GM21447 (cell line): ENCODE measurements at regions not wholly inside any gene's neighbourhood (a gene's known extent, or its start where the extent isn't known, plus 50 kb on each side); places are given as distances from the start of the nearest gene placed in this dataset.

Experiments used
- ATAC-seq: cut with Tn5 transposase; IDR thresholded peaks from one replicate; pipeline ENCODE4 v1.9.1; 2021; ENCODE audit not compliant: unreplicated experiment

DNA sequence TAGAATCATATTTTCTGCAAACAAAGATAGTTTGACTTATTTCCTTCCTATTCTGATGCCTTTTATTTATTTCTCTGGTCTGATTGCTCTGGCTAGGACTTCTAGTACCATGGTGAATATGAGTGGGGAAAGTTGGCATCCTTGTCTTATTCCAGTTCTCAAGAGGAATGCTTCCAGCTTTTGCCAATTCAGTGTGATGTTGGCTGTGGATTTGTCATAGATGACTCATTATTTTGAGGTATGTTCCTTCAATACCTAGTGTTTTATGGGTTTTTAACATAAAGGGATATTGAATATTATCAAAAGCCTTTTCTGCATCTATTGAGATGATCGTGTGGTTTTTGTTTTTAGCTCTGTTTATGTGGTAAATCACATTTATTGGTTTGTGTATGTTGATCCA lies 139.4 kb upstream of the CNTN1 start:
- no peak for ATAC-seq

DNA sequence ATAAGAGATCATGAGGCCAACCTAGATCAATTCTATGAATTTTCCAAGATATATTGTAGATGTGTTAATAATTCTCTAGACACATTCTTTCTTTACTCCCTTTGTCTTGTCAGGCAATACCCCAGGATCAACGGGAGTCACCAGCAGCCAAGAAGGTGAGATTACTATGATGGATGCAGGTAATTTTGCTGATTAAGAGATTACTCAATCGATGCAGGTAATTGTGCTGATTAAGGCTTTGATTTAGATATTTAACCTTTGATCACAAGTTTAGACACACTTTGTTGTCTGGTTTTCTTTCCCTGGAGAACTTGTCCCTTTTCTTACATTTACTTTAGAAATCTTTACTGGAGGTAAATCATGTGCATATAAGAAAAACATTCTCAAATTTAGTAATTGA lies 134.3 kb upstream of the CNTN1 start:
- ATAC-seq: no peak

DNA sequence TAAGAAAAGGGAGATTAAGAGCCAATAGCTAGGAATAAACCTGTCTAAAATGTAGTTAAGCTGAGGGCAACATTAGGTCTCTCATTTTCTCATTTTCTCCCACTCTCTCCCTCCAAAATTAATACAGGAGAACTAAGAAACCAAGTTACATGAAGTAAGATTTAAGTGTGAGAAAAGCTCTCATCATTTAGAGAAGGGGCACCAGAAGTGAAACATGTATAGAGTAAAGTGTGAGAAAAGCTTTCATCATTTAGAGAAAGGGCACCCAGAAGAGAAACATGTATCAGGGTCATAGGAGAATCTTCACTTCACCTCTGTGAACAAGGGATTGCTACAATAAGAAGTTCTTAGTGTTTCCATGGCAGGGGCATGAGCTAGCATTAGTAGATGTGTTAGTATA lies 132.4 kb upstream of the CNTN1 start:
- no peak for ATAC-seq

DNA sequence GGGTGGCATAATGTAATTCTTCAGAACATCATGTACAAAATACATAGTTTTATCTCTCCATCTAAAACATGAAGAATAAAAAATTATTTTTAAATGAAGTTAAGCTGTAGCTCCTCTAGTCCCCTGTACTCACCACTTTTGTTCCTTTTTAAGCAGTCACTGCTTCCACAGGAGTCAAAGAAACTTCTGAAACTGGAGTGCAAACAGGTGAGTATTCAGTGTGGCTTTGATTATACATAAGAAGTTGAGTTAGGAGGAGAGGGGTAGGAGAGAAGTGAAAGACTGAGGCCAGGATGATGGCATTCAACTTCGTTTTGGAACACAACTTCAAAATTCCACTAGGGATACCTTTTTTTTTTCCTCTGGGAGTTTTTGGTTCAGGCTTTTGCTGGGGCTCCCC lies 131.4 kb upstream of the CNTN1 start:
- peak; percentile 43 for ATAC-seq

DNA sequence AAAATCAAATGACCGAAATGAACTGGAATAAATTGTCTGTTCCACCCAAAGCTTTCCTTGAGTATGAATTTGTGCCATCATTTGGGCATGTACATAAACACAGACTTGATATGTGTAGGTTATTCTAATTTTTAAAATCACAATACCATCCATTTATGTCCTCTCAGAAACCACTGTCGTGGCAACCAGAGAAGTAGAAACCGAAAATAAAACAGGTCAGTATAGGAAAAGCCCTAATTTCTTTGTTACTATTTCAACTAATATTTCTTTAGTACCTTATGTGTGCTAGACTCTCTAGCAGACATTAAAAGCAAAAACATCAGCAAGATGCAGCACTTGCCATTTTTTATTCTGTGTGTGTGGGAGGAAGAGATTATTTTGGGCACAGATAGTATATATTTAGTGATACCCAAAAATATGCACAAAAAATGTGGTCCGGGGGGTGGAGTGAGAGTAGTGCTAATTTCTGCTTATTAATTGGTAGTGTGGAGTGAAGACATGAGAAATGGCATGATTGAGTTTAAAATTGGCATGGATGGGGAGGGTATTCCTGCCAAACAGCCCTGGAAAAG lies 130.8 kb upstream of the CNTN1 start:
- ATAC-seq: peak; percentile 57

DNA sequence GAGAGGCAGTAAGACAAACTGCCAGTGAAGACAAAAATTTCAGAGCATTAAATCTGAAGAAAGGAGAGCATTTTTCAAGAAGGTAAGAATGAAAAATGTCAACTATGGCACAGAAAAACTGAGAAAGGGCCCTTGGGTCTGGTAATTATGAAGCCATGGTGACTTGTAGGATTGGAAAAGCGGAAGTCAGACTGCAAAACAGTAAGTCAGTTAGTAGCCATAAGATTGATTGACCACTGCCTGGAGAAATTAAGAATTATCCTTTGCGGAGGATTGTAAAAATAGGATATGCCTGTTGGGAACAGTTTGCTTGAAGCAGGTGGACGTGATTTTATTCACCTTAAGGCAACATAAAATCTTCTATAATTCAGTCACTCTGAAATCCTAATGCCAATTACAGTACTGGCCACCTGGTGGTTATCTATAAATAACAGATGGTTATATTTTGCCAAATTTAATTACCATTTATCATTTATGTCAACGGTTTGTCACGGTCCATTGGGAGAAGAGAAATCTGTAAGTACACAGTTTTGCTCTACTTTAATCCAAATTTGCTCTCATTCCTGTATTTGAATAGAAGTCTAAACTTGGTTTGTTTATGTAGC lies 127.1 kb upstream of the CNTN1 start:
- no peak for ATAC-seq

DNA sequence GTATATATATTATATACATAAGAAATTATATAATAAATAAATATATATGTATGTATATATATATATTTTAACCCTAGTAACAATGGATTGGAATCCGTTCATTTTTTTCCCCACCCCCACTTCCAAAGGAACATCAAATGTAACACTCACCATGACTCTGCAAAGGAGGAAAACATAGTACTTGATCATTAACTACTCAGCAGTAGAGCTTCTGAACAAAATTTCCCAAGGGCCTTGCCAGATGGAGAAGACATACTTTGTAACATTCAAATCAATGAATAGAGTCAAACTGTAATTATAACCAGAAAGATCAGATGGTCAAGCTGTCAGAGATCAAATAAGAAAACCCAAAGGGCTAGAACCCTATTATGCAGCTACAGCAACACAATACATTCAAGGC lies 126.0 kb upstream of the CNTN1 start:
- ATAC-seq: no peak

DNA sequence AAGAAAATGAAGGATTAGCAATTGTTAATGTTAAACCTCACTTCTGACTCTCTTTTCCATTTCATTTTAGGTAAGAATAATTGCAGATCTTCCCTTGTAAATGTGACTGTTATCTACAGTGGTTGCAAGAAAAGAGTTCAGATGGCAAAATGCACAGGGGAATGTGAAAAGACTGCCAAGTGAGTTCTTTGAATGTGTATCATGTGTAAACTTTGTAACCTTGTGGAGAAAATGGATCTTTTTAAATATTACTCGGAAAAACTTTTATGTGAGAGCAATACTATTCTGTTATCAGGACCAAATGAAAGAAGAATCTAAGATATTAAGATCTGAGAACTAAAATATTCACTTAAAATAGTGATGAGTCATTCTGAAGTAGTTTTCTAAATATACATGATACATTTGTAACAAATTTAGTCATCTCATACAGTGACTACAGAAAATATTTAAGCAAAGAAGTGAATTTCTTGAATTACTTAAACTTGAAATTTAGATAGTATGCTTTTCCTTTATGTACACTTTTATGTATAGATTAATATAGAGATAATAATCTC lies 122.5 kb upstream of the CNTN1 start:
- ATAC-seq: no peak

DNA sequence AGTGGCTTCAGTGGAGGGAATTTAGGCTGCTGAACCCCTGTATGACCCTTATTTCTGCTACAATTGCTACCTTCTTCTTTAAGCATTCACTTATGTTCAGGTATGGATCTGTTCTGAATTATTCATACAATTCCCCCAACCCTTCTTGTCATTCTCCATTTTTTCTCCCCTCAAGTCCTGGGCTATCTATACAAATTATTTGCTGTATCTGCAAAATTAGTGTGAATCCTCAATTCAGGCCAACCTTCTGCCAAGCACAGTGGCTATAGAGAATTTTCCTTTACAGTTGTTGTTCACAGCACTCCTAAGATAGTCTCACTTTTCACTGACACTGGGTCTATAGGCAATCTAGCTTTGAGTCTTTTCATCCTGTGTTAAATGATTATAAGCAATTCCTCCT lies 119.2 kb upstream of the CNTN1 start:
- ATAC-seq: no peak

DNA sequence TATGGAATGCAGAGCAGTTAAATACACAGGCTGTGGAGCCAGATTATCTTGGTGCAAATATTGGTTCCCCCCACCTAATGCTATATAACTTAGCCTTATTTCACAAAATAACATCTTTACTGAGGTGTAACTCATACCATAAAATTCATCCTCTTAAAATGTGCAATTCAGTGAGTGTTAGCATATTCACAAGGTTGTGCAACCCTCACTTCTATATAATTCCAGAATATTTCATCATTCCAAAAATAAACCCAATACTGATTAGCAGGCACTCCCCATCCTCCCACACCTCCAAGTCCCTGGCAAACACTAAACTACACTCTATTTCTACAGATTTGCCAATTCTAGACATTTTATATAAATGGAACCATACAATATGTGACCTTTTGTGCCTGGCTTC lies 116.3 kb upstream of the CNTN1 start:
- ATAC-seq: no peak

DNA sequence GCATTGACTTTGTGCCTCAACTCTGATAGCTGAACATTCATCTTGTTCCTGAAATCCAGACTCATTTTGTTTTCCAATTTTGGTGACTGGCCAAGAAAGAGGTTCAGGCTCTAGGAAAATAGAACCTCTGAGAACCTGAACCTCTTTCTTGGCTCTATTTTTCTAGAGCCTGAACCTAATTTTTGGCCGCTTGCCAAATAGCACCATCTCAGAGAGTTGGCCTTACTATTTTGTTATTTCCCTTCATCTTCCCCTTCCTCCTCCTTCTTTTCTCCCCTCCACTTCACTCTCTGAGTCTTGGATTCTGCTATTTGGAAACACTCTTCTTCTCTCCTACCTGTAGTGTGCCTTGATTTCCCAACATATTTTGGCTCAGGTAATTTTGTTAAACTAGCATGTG lies 114.4 kb upstream of the CNTN1 start:
- ATAC-seq: no peak

DNA sequence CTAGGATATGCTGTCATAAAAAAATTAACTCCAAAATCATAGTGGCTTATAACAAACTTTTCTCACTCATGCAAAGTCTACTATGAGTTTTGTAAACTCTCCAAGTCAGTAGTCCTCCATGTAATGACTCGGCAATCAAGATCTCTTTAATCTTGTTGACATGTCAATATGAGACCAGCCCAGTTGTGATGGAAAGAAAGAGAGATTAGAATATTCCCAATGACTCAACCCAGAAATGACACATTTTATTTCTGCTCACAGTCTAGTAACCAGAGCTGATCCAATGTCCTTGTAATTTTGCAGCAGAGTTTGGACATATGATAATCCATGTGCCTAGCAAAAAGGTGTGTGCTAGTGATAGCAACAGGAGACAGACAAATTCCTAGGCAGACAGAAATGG lies 112.6 kb upstream of the CNTN1 start:
- no peak for ATAC-seq

DNA sequence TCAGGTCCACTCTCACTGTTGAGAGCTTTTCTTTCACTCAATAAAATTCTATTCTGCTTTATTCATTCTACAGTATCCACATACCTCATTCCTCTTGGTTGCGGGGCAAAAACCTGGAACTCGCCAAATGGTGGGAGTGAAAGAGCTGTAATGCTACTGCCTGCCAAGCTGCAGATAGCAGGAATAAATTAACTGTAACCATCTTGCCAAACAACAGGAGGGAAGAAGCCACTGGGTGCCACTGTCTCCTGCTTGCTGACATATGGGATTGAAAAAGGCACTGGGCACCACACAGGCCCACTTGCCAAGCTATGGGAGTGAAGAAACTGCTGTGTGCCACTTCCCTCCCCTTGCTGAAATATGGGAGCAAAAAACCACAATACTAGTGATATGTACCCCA lies 111.9 kb upstream of the CNTN1 start:
- ATAC-seq: no peak

DNA sequence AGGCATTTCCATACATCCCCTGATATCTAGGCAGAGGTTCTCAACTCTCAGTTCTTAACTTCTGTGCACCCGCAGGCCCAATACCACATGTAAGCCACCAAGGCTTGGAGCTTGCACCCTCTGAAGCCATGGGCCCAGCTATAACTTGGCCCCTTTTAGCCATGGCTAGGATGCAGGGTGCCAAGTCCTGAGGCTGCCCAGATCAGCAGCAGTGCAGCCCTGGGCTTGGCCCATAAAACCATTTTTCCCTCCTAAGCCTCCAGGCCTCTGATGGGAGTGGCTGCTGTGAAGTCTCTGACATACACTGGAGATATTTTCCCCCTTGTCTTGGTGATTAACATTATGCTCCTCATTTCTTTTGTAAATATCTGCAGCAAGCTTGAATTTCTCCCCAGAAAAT lies 110.3 kb upstream of the CNTN1 start:
- ATAC-seq: no peak

DNA sequence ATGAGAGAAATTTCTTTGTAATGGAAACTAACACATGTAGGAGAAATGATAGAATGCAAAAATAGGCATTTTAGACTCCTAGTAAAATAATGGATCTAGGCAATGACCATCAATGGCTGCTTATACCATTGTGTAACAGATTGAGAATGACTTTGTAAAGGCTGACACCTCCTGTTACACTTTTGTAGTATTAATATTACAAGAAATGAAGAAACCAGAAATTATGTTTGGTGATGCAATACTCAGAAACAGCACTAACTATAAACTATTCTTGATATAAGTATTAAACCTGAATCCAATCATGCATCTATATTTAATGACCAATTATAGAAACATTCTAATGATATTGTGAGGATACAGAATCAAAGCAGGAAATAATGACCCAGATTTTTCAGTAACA lies 108.5 kb upstream of the CNTN1 start:
- no peak for ATAC-seq

DNA sequence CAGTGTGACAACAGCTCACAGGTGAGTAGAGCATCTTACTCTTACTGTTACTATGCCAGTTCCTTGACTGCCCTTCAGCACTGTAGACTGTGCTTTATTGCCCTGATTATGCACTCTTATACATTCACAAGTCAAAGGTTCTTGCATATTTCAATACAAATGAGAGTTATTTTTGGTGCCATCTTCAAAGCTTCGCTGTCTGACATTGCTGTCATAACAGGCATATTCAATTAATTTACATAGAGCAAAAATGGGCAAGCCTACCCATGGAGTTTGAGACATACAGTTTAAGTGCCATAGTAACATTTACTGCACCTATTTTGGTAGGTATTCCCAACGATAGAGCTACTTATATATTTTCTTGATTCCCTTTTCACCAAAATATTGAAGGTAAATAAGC lies 107.5 kb upstream of the CNTN1 start:
- no peak for ATAC-seq

DNA sequence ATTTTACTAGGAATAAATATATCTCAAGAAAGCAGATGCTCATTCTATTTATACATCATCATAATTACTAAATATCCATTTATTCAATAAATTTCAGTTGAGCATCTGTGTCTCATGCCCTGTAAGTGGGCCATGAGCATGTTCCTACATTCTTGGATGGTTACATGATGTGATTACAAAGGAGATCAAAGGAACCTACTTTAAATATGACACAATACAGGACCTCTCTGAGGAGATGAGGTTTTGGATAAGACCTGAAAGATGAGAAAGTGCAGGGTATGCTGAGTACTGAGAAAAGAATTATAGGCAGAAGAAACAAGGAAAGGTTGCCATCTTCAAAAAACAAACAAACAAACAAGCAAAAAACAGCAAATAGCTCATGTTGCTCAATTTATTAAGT lies 105.4 kb upstream of the CNTN1 start:
- no peak for ATAC-seq

DNA sequence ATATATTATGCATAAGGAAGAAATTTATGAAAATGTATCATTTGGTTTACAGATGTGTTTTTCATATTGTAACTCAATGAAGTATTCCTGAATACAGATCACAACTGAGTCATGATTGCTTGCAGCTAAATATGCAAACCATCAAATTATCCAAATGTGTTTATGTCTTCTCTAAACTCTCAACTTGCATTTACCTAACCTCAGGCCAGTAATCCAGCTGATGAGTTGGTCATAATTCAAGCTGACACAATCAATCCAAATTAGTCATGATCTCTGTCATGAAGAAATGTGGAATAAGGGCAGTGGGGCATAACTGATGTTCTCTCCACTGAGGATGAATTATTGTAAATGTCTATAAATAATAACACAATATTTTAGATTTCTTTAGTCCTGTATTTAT lies 104.8 kb upstream of the CNTN1 start:
- no peak for ATAC-seq

DNA sequence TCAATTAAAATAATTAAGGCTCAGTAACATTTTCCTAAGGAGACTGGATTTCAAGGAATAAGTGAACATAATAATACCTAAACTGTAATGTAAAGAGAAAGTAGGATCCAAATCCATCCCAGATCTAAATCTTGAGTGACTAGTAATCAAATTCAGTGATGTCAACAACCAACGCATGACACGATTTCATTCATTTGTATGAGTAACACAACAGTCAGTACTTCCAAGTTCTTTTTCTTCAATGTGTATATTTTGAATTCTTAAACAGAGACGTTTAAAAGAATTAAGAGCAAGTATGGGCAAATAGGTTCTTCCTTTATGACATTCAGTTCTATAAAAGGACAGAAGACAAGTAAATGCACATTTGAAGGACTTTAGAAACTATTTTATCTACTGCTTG lies 104.3 kb upstream of the CNTN1 start:
- no peak for ATAC-seq

DNA sequence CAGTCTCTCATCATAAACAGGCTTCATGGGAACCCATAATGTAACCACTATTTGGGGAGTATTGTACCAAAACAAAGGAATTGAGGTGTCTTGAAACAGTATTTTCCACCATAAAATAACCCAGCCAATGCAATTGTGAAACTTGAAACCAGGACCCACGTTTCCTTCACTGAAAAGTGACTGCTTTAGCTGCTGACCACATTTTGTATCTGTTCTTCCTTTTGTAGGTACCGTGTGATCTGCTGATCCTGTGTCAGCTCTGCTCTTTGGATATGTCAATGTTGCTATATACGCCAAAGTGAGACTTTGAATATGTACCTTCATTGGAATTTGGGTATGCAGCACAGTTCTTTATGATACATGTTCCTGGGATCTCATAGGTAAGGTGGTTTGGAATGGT lies 95.1 kb upstream of the CNTN1 start:
- ATAC-seq: no peak

DNA sequence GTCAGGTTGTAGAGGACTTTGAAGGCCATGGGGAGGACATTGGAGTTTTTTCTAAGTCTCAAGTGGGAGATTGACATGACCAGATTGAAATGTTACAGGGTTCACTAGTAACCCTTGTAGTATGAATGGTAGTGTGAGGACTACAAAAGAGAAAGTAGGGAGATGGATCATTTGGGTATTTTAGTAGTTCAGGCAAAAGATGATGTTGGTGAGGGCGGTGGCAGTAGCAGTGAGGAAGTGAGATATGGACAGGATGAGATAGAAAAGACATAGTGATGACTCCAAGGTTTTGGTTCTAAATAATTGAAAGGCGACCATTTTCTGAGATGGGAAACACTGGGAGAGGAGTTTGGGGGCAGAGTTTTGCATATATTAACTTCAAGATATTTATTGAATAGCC lies 94.2 kb upstream of the CNTN1 start:
- no peak for ATAC-seq

DNA sequence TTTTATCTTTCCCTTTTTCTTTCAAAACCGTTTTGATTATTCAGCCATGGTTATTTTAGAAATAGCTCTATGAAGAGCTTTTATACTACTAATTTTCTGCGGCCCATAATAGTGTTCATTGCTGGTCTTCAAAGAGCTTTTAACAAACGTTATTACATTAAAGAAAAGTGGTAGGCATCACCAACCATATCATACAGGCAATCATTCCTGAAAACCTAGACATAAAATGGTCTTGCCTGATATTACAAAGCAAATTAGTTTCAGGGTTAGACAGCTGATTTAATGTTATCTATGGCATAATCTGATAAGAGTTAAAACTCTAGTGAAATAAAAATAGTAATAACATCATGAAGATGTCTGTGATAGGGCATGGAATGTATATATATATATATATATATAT lies 89.7 kb upstream of the CNTN1 start:
- no peak for ATAC-seq

DNA sequence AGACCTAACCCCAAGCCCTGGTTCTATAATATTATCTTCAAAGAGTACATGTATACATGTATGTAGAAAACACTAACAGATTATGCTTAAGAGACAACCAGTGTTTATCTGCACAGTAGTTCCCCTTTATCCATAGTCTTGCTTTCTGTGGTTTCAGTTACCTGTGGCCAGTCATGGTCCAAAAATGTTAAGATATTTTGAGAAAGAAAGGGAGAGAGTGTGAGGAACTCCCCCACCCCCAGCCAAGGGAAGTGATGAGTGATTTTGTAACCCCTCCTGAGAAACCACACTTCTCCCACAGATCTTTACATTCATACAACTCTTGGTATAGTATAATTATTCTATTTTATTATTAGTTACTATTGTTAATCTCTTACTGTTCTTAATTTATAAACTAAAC lies 77.3 kb upstream of the CNTN1 start:
- peak; percentile 71 for ATAC-seq
